Heart right ventricle (tissue), 16 donors: ENCODE measurements at regions not wholly inside any gene's neighbourhood (a gene's known extent, or its start where the extent isn't known, plus 50 kb on each side); places are given as distances from the start of the nearest gene placed in this dataset.

Experiments used
- ATAC-seq, 8 donors: fragments of 200-7000 bp; cut with Tn5 transposase; one replicate each; pipeline ENCODE4 v1.9.1; 2020; ENCODE audit warnings: mild to moderate bottlenecking in 8 of 8, moderate library complexity in 8 of 8, moderate number of reproducible peaks in 1 of 8
- DNase-seq, 2 donors: peaks; one replicate each; pipeline ENCODE4 v3.0.0-alpha.2; 2020
- H3K27ac ChIP-seq, 10 donors: fragments of 200-600 bp; sonication (generic) in 2 of 10; one replicate each; pipeline versions ENCODE4 v1.5.0 to v1.8.0; 2020 to 2022; ENCODE audit warnings: mild to moderate bottlenecking in 3 of 10
- H3K27me3 ChIP-seq, 7 donors: fragments of 200-600 bp; one replicate each; pipeline ENCODE4 v1.8.0; 2021 to 2022; ENCODE audit warnings: mild to moderate bottlenecking in 2 of 7
- H3K36me3 ChIP-seq, 9 donors: fragments of 200-600 bp; sonication (generic) in 1 of 9; one replicate each; pipeline versions ENCODE4 v1.5.0 to v1.8.0; 2020 to 2022; ENCODE audit warnings: mild to moderate bottlenecking in 2 of 9
- H3K4me1 ChIP-seq, 9 donors: fragments of 200-600 bp; sonication (generic) in 1 of 9; one replicate each; pipeline versions ENCODE4 v1.5.0 to v1.8.0; 2020 to 2022; ENCODE audit warnings: mild to moderate bottlenecking in 4 of 9
- H3K4me3 ChIP-seq, 10 donors: fragments of 200-600 bp; sonication (generic) in 2 of 10; one replicate each; pipeline versions ENCODE4 v1.5.0 to v1.8.0; 2020 to 2022; ENCODE audit warnings: mild to moderate bottlenecking in 7 of 10, moderate library complexity in 2 of 10
- H3K9me3 ChIP-seq, 11 donors: fragments of 200-600 bp in 10 of 11; sonication (generic) in 2 of 11; one replicate each; pipeline versions ENCODE4 v1.5.0 to v1.8.0; 2013 to 2022; ENCODE audit warnings: mild to moderate bottlenecking in 2 of 11, control low read depth in 1 of 11, moderate library complexity in 1 of 11
- CTCF ChIP-seq, 9 donors: fragments of 200-600 bp; sonication (generic) in 2 of 9; IDR thresholded peaks; one replicate each; pipeline versions ENCODE4 v1.5.0 to v1.8.0; 2021 to 2022; ENCODE audit warnings: antibody characterized with exemption in 9 of 9, mild to moderate bottlenecking in 5 of 9, moderate library complexity in 1 of 9
- WGBS, 2 donors: extraction: QIAGEN DNeasy Blood & Tissue Kit; methylation state at CpG; one replicate each; pipeline ENCODE4 v1.1.7; 2013; ENCODE audit warnings: inconsistent platforms in 1 of 2; 5-methylcytosine and 5-hydroxymethylcytosine counted together
- intact Hi-C, 10 donors: fragments of 100-400 bp; cut with DNase I; formaldehyde crosslinking; loops; one replicate each; pipeline versions ENCODE4 v1.11.1 to v1.14.2; 2022
- donor health status: Arrhythmogenic right ventricular cardiomyopathy.
- donor health status: ischemic (EF 13 %, LVEDD 7.1; RV severe dilation, severe dysfunction).
- donor health status: healthy with polysubstance abuse.
- donor health status: DM: no; HTN: yes; CAD: no.
- donor health status: DM: no; HTN: no; CAD: no.
- donor health status: ischemic (EF 25% LVEDD 6.9; RV normal size, moderate dysfunction).
- donor health status: ischemic (EF 25% LVEDD 5.7; RV mildly dilated, moderate dysfunction).
- donor health status: healthy.
- donor health status: DM: yes; HTN: yes; CAD: no.
- donor health status: Ischemic cardiomyopathy.
- donor health status: ischemic (EF 35%, LVEDD 5.7; RV mildly dilated, moderate dysfunction).
- donor health status: nonischemic (EF 11% LVEDD 7.7; RV severe dilation, severe dysfunction).
- donor health status: DM: yes; HTN: yes; CAD: no.
- donor health status: PGD.
- donor health status: ischemic (EF 29% LVEDD 5.4; RV normal size, mild dysfunction).
- donor health status: nonischemic (EF 23%, LVEDD 6.1; RV moderate dilation, normal function).

DNA sequence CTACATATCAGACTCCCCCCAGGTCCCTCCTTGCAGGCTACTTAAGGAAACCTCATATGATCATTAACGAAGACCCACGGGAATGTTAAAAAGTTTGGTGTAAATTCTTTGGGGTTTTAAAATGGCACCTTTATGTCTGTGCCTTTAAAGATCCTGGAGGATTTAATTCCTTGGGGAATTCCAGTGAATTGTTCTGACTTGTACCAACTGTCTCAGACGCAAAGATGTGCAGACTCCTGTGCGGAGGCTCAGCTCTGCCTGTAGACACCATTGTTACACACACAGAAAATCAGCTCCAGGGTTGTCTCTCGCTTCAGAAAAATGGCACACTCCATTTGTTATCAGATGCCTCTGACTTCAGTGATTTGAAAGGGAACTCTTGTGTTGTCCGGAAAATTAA is 414.4 kb upstream of the CFAP20DC start:
- Histone ChIP-seq H3K9me3 (peaks cover 0 to 6% (median 0%) of the 10 kb centered on the region in 11 donors), H3K36me3 (no peaks in the 10 kb centered on the region), H3K4me3 (no peak overlapping the region), H3K27me3 (no peaks in the 10 kb centered on the region), H3K4me1 (no peaks in the 10 kb centered on the region), H3K27ac (no peak overlapping the region)
- intact Hi-C loops = no loop called here
- 82 to 84% methylated on average over 6 of the region's 6 CpGs for WGBS, 2 donors
- TF ChIP-seq CTCF (IDR thresholded peaks at IDR 0.05) = no peak
- DNase-seq (no peak), ATAC-seq (no peak)

- intact Hi-C loops = no loop called here
- ATAC-seq (no peak), DNase-seq (no peak)
- H3K36me3 ChIP-seq = no peaks in the 10 kb centered on the region
- no peak overlapping the region for H3K27ac ChIP-seq
- H3K27me3 ChIP-seq = no peaks in the 10 kb centered on the region
- H3K4me1 ChIP-seq = no peaks in the 10 kb centered on the region
- 80 to 83% methylated on average over 5 of the region's 5 CpGs for WGBS, 2 donors
- H3K9me3 ChIP-seq = peaks cover 0 to 6% (median 0%) of the 10 kb centered on the region in 11 donors
- H3K4me3 ChIP-seq = no peak overlapping the region
- no peak for TF ChIP-seq CTCF (IDR thresholded peaks at IDR 0.05)
Measured at GRCh38 chr3:59463253-59463652, 413.4 kb upstream of the CFAP20DC start.

DNA sequence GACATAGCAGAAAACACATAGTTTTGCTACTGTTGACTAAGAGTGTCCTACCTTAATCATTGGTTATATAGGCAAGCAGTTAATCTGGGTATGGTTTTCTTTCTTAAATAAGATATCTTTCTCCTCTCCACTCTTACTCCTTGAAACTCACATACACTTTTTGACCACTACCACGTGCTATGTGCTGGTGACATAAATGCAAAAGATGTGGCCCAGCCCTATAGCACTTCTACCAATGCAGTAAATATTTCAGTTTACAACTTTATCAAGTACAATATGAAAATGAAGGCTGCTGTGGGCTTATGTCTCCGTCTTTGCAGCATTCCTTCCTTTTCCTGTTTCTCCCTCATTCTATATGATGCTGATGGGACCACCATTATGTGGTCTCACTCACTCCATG is 410.2 kb upstream of the CFAP20DC start:
- intact Hi-C loops = no loop called here
- ATAC-seq = no peak
- Histone ChIP-seq H3K36me3 (no peaks in the 10 kb centered on the region), H3K4me1 (no peaks in the 10 kb centered on the region), H3K9me3 (peaks cover 0 to 6% (median 0%) of the 10 kb centered on the region in 11 donors), H3K4me3 (no peak overlapping the region), H3K27me3 (no peaks in the 10 kb centered on the region), H3K27ac (no peak overlapping the region)
- TF ChIP-seq CTCF (IDR thresholded peaks at IDR 0.05) = no peak
- 75 to 85% methylated on average over 2 of the region's 2 CpGs for WGBS, 2 donors
- no peak for DNase-seq

DNA sequence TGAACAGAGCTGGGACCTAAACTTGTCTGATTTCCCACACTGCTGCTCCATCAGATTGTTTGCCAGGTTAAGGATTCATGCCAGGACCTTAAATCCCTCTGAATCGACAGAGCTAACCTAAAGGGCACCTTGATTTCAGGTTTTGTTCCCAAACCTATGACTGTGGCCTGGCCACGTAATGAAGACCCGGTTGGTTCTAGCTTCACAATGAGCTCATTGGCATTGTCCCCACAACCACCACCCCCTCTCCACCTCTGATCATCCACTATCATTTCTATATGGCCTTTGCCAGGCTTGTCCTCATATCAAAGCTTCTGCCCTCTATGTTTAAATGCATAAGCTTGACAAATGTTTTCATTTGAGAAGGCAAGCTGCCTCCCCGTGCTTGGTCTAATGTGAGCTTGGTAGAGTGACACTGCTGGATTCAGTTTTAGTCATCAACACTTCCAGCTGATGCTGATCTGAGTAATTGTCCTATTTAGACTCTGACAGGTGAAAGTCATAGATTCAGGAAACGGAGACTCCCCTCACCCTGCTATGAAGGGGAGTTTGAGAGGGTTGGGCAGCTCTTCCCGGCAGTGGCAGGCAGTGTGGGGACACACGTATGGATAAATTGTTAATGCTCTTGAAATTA is 407.1 kb upstream of the CFAP20DC start:
- intact Hi-C loops = no loop called here
- no peak for TF ChIP-seq CTCF (IDR thresholded peaks at IDR 0.05)

More for the DNA sequence above, 407.1 kb upstream of the CFAP20DC start:
- H3K27me3 ChIP-seq = no peaks in the 10 kb centered on the region
- peaks cover 0 to 5% (median 0%) of the 10 kb centered on the region in 11 donors for H3K9me3 ChIP-seq
- no peak overlapping the region for H3K4me3 ChIP-seq
- no peak overlapping the region for H3K27ac ChIP-seq
- H3K4me1 ChIP-seq = no peaks in the 10 kb centered on the region
- H3K36me3 ChIP-seq = no peaks in the 10 kb centered on the region
- ATAC-seq (no peak), DNase-seq (no peak)
- 83 to 91% methylated on average over 7 of the region's 7 CpGs for WGBS, 2 donors
